Esophagus muscularis mucosa (tissue), 3 donors: ENCODE measurements at regions not wholly inside any gene's neighbourhood (a gene's known extent, or its start where the extent isn't known, plus 50 kb on each side); places are given as distances from the start of the nearest gene placed in this dataset.

Experiments used
- POLR2AphosphoS5 ChIP-seq, 2 donors: sonication (generic); formaldehyde crosslinking; IDR thresholded peaks; one replicate each; pipeline ENCODE4 v1.6.1; 2017; ENCODE audit warnings: antibody characterized with exemption in 2 of 2
- TF ChIP-seq, protein P1 (sequence below), 3 experiments: fragments of 200-600 bp in 2 of 3; fragments of 450-650 bp in 1 of 3; sonication (generic) in 2 of 3; IDR thresholded peaks; one replicate each; pipeline ENCODE4 v1.5.1; 2017 to 2019; ENCODE audit warnings: antibody characterized with exemption in 3 of 3, mild to moderate bottlenecking in 2 of 3, moderate library complexity in 1 of 3

DNA sequence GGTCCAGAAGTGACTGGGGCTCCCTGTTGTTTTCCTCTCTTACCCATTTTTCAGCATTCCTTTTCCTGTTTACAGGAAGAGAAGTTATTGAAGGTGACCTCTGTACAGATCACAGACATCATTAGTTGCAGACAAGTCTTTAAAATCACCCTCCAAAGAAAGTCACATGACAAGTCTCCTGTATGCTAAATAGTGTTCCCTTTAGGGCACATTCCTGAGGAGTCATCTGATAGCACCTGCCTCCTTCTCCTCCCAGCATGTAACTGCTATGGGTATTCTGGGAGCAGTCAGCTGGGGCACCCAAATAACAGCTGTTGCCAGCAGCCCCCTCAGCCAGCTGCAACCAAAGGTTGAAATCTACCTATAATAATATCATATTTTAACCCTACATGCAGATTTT is 200.6 kb downstream of the PTGER3 start:
- TF ChIP-seq, protein P1, sequence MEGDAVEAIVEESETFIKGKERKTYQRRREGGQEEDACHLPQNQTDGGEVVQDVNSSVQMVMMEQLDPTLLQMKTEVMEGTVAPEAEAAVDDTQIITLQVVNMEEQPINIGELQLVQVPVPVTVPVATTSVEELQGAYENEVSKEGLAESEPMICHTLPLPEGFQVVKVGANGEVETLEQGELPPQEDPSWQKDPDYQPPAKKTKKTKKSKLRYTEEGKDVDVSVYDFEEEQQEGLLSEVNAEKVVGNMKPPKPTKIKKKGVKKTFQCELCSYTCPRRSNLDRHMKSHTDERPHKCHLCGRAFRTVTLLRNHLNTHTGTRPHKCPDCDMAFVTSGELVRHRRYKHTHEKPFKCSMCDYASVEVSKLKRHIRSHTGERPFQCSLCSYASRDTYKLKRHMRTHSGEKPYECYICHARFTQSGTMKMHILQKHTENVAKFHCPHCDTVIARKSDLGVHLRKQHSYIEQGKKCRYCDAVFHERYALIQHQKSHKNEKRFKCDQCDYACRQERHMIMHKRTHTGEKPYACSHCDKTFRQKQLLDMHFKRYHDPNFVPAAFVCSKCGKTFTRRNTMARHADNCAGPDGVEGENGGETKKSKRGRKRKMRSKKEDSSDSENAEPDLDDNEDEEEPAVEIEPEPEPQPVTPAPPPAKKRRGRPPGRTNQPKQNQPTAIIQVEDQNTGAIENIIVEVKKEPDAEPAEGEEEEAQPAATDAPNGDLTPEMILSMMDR (IDR thresholded peaks at IDR 0.05), result no peak
- no peak for TF ChIP-seq POLR2AphosphoS5 (IDR thresholded peaks at IDR 0.05)
